Astrocyte of the cerebellum (primary cell): ENCODE measurements at regions not wholly inside any gene's neighbourhood (a gene's known extent, or its start where the extent isn't known, plus 50 kb on each side); places are given as distances from the start of the nearest gene placed in this dataset.

Experiments used
- DNase-seq: peaks from one replicate; pipeline ENCODE4 v3.0.0-alpha.2; 2011; ENCODE audit warnings: low read depth
- H3K4me3 ChIP-seq: 2 replicates; pipeline ENCODE4 v1.5.1; 2011; ENCODE audit warnings: mild to moderate bottlenecking, low read depth, low read length, moderate library complexity
- CTCF ChIP-seq: IDR thresholded peaks from 2 replicates; pipeline ENCODE4 v1.5.1; 2012; ENCODE audit warnings: low read length, low read depth, moderate library complexity, mild to moderate bottlenecking; ENCODE audit errors: missing control alignments
- in situ Hi-C: cut with HindIII; loops from 2 replicates; pipeline ENCODE4 v1.10.0; 2017; ENCODE audit warnings: low sequenced_read_pairs

GRCh38 chr4:41427306-41427882, 110.6 kb upstream of the LIMCH1 start:
- no peak for DNase-seq
- in situ Hi-C loops = no loop called here
- H3K4me3 ChIP-seq = no peak overlapping the region
- TF ChIP-seq CTCF = no peak

GRCh38 chr4:41427931-41428600, 109.9 kb upstream of the LIMCH1 start:
- no peak for DNase-seq
- TF ChIP-seq CTCF = no peak
- in situ Hi-C loops = no loop called here
- H3K4me3 ChIP-seq = no peak overlapping the region

- H3K4me3 ChIP-seq = no peak overlapping the region
- no peak for TF ChIP-seq CTCF
- DNase-seq = no peak
- in situ Hi-C loops = no loop called here
These were observed 109.2 kb upstream of the LIMCH1 start for GRCh38 chr4:41428601-41429279.

GRCh38 chr4:41429280-41429669, 108.7 kb upstream of the LIMCH1 start:
- DNase-seq = no peak
- no peak for TF ChIP-seq CTCF
- no peak overlapping the region for H3K4me3 ChIP-seq
- in situ Hi-C loops = no loop called here

- H3K4me3 ChIP-seq = no peak overlapping the region
- in situ Hi-C loops = no loop called here
- no peak for DNase-seq
These were observed 107.2 kb upstream of the LIMCH1 start for GRCh38 chr4:41430792-41431191.

GRCh38 chr4:41431276-41431675, 106.7 kb upstream of the LIMCH1 start:
- in situ Hi-C loops = no loop called here
- no peak for TF ChIP-seq CTCF
- no peak overlapping the region for H3K4me3 ChIP-seq
- no peak for DNase-seq

More at GRCh38 chr4:41430792-41431191, 107.2 kb upstream of the LIMCH1 start:
- TF ChIP-seq CTCF = no peak
